Activated CD4-positive, alpha-beta T cell treated with anti-CD3 and anti-CD28 coated beads, Interleukin-2, amount 50 U/mL, for 1 hour (primary cell): ENCODE measurements at regions not wholly inside any gene's neighbourhood (a gene's known extent, or its start where the extent isn't known, plus 50 kb on each side); places are given as distances from the start of the nearest gene placed in this dataset.

Experiments used
- DNase-seq: peaks from one replicate; pipeline ENCODE4 v3.0.0-alpha.2; 2020

- no peak for DNase-seq
Observed at GRCh38 chr2:161076936-161077335, 83.3 kb upstream of the TANK start.

GRCh38 chr2:161077367-161078210 is 82.6 kb upstream of the TANK start:
- DNase-seq: peak; percentile 44

GRCh38 chr2:161078211-161078539 is 82.1 kb upstream of the TANK start:
- no peak for DNase-seq

- no peak for DNase-seq
Observed at GRCh38 chr2:161085149-161085548, 75.1 kb upstream of the TANK start.

- no peak for DNase-seq
Observed at GRCh38 chr2:161088658-161089350, 71.4 kb upstream of the TANK start.

GRCh38 chr2:161090411-161090810 is 69.8 kb upstream of the TANK start:
- peak; percentile 6 for DNase-seq

GRCh38 chr2:161095314-161095713 is 64.9 kb upstream of the TANK start:
- DNase-seq: no peak

GRCh38 chr2:161096336-161096735 is 63.9 kb upstream of the TANK start:
- no peak for DNase-seq

GRCh38 chr2:161097157-161097556 is 63.1 kb upstream of the TANK start:
- no peak for DNase-seq

GRCh38 chr2:161100211-161100895 is 59.9 kb upstream of the TANK start:
- no peak for DNase-seq

GRCh38 chr2:161101406-161101805 is 58.8 kb upstream of the TANK start:
- no peak for DNase-seq

- no peak for DNase-seq
Observed at GRCh38 chr2:161102770-161103450, 57.3 kb upstream of the TANK start.

GRCh38 chr2:161103451-161103831 is 56.8 kb upstream of the TANK start:
- no peak for DNase-seq

GRCh38 chr2:161104054-161104553 is 56.1 kb upstream of the TANK start:
- DNase-seq: no peak

GRCh38 chr2:161107265-161107664 is 53.0 kb upstream of the TANK start:
- DNase-seq: no peak
